Muscle of leg (tissue), 3 donors: ENCODE measurements at regions not wholly inside any gene's neighbourhood (a gene's known extent, or its start where the extent isn't known, plus 50 kb on each side); places are given as distances from the start of the nearest gene placed in this dataset.

ENCODE experiments used
- DNase-seq: peaks from one replicate; pipeline ENCODE4 v3.0.0; 2013
- H3K27ac ChIP-seq: one replicate; pipeline ENCODE4 v1.5.1; 2013; ENCODE audit warnings: mild to moderate bottlenecking, low read length, control low read depth
- H3K27me3 ChIP-seq: one replicate; pipeline ENCODE4 v1.6.1; 2013; ENCODE audit warnings: low read length; ENCODE audit not compliant: control insufficient read depth, insufficient read depth
- H3K36me3 ChIP-seq: one replicate; pipeline ENCODE4 v1.6.1; 2013; ENCODE audit warnings: low read length; ENCODE audit not compliant: control insufficient read depth, insufficient read depth
- H3K4me1 ChIP-seq: one replicate; pipeline ENCODE4 v1.6.1; 2013; ENCODE audit warnings: low read length; ENCODE audit not compliant: control insufficient read depth, insufficient read depth
- H3K4me3 ChIP-seq: one replicate; pipeline ENCODE4 v1.5.1; 2013; ENCODE audit warnings: low read length, control low read depth
- H3K9me3 ChIP-seq: replicated peaks from 2 replicates; pipeline ENCODE4 v1.6.1; 2013; ENCODE audit warnings: low read depth, low read length; ENCODE audit not compliant: control insufficient read depth
- WGBS: methylation state at CpG from one replicate; pipeline ENCODE4 v1.1.5; 2013; ENCODE audit warnings: missing lambda C conversion rate; ENCODE audit not compliant: insufficient coverage; 5-methylcytosine and 5-hydroxymethylcytosine counted together

GRCh38 chr12:23088594-23088993 is 463.6 kb downstream of the ETNK1 start:
- Histone ChIP-seq H3K27ac (no peak overlapping the region), H3K4me3 (no peak overlapping the region), H3K9me3 (no peaks in the 10 kb centered on the region), H3K27me3 (no peaks in the 10 kb centered on the region), H3K4me1 (no peaks in the 10 kb centered on the region), H3K36me3 (no peaks in the 10 kb centered on the region)
- no CpG with 5 or more reads among the region's 1 CpG for WGBS
- DNase-seq: no peak

GRCh38 chr12:23093488-23093887 is 468.5 kb downstream of the ETNK1 start:
- Histone ChIP-seq H3K27ac (no peak overlapping the region), H3K9me3 (no peaks in the 10 kb centered on the region), H3K36me3 (no peaks in the 10 kb centered on the region), H3K4me3 (no peak overlapping the region), H3K27me3 (no peaks in the 10 kb centered on the region), H3K4me1 (no peaks in the 10 kb centered on the region)
- DNase-seq: no peak
- WGBS: no CpG with 5 or more reads among the region's 2 CpGs

- no peak for DNase-seq
- Histone ChIP-seq H3K9me3 (no peaks in the 10 kb centered on the region), H3K27ac (no peak overlapping the region), H3K36me3 (no peaks in the 10 kb centered on the region), H3K4me1 (no peaks in the 10 kb centered on the region), H3K4me3 (no peak overlapping the region), H3K27me3 (no peaks in the 10 kb centered on the region)
- WGBS: no CpG with 5 or more reads among the region's 1 CpG
These were observed 471.4 kb downstream of the ETNK1 start for GRCh38 chr12:23096321-23096720.

GRCh38 chr12:23098110-23098509 is 473.1 kb downstream of the ETNK1 start:
- H3K9me3 ChIP-seq: no peaks in the 10 kb centered on the region
- no peak for DNase-seq
- H3K4me1 ChIP-seq: no peaks in the 10 kb centered on the region
- H3K27ac ChIP-seq: no peak overlapping the region
- H3K4me3 ChIP-seq: no peak overlapping the region
- H3K27me3 ChIP-seq: no peaks in the 10 kb centered on the region
- WGBS: 71% methylated on average over 1 of the region's 5 CpGs
- H3K36me3 ChIP-seq: no peaks in the 10 kb centered on the region

- WGBS: no CpG with 5 or more reads among the region's 3 CpGs
- Histone ChIP-seq H3K9me3 (no peaks in the 10 kb centered on the region), H3K27ac (no peak overlapping the region), H3K4me1 (no peaks in the 10 kb centered on the region), H3K4me3 (no peak overlapping the region), H3K36me3 (no peaks in the 10 kb centered on the region), H3K27me3 (no peaks in the 10 kb centered on the region)
- DNase-seq: peak; percentile 57
These were observed 473.5 kb downstream of the ETNK1 start for GRCh38 chr12:23098517-23098916.

GRCh38 chr12:23099104-23099503 is 474.1 kb downstream of the ETNK1 start:
- no peak overlapping the region for H3K27ac ChIP-seq
- H3K4me1 ChIP-seq: no peaks in the 10 kb centered on the region
- no peak overlapping the region for H3K4me3 ChIP-seq
- H3K36me3 ChIP-seq: no peaks in the 10 kb centered on the region
- no peaks in the 10 kb centered on the region for H3K9me3 ChIP-seq
- no peaks in the 10 kb centered on the region for H3K27me3 ChIP-seq
- no peak for DNase-seq
- WGBS: 37% methylated on average over 2 of the region's 5 CpGs

GRCh38 chr12:23099604-23100003 is 474.6 kb downstream of the ETNK1 start:
- no peak for DNase-seq
- Histone ChIP-seq H3K4me1 (no peaks in the 10 kb centered on the region), H3K27ac (no peak overlapping the region), H3K27me3 (no peaks in the 10 kb centered on the region), H3K36me3 (no peaks in the 10 kb centered on the region), H3K4me3 (no peak overlapping the region), H3K9me3 (no peaks in the 10 kb centered on the region)

- 80% methylated on average over 1 of the region's 4 CpGs for WGBS
- Histone ChIP-seq H3K4me3 (no peak overlapping the region), H3K27ac (no peak overlapping the region), H3K36me3 (no peaks in the 10 kb centered on the region), H3K4me1 (no peaks in the 10 kb centered on the region), H3K27me3 (no peaks in the 10 kb centered on the region), H3K9me3 (no peaks in the 10 kb centered on the region)
- DNase-seq: no peak
These were observed 484.0 kb downstream of the ETNK1 start for GRCh38 chr12:23108957-23109356.

- no peak overlapping the region for H3K27ac ChIP-seq
- DNase-seq: no peak
- H3K4me3 ChIP-seq: no peak overlapping the region
- 78% methylated on average over 4 of the region's 4 CpGs for WGBS
- no peaks in the 10 kb centered on the region for H3K4me1 ChIP-seq
- H3K27me3 ChIP-seq: no peaks in the 10 kb centered on the region
- H3K36me3 ChIP-seq: no peaks in the 10 kb centered on the region
- no peaks in the 10 kb centered on the region for H3K9me3 ChIP-seq
These were observed 488.8 kb downstream of the ETNK1 start for GRCh38 chr12:23113781-23114180.

- H3K36me3 ChIP-seq: no peaks in the 10 kb centered on the region
- H3K4me3 ChIP-seq: no peak overlapping the region
- no peaks in the 10 kb centered on the region for H3K27me3 ChIP-seq
- no peaks in the 10 kb centered on the region for H3K4me1 ChIP-seq
- WGBS: no CpG with 5 or more reads among the region's 1 CpG
- DNase-seq: no peak
- H3K27ac ChIP-seq: no peak overlapping the region
- no peaks in the 10 kb centered on the region for H3K9me3 ChIP-seq
These were observed 491.0 kb downstream of the ETNK1 start for GRCh38 chr12:23115984-23116383.

- no peaks in the 10 kb centered on the region for H3K36me3 ChIP-seq
- DNase-seq: no peak
- no peaks in the 10 kb centered on the region for H3K4me1 ChIP-seq
- H3K4me3 ChIP-seq: no peak overlapping the region
- no peak overlapping the region for H3K27ac ChIP-seq
- H3K9me3 ChIP-seq: no peaks in the 10 kb centered on the region
- H3K27me3 ChIP-seq: no peaks in the 10 kb centered on the region
- no CpG with 5 or more reads among the region's 2 CpGs for WGBS
These were observed 501.8 kb downstream of the ETNK1 start for GRCh38 chr12:23126794-23127193.
